ENCODE measurements at regions not wholly inside any gene's neighbourhood (a gene's known extent, or its start where the extent isn't known, plus 50 kb on each side); places are given as distances from the start of the nearest gene placed in this dataset.
"Not testable (repeated sequence)": the region's sequence is repeated elsewhere in the genome, so short reads cannot be mapped to it uniquely, and the experiment has no call there.

DNA sequence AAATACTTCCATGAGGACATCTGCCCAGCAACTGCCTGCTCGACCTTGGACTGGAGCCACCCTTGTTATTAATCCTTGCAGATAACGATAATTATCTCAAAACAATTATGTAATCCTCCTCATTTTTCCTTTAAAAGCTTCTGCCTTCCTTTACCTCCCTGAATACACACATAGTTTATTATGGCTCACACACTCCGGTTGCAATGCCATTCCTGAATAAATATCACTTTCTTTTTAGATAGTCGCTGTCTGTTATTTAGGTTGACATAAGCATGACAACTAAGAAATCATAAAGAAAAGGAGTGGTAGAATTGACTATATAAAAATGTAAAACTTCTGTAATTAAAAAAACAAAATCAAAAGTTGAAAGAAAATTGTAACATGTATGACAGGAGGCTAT is 64.8 kb downstream of the B4GALT7 start:
- DNase-seq (ENCODE audit: low spot score), result not testable (repeated sequence)

DNA sequence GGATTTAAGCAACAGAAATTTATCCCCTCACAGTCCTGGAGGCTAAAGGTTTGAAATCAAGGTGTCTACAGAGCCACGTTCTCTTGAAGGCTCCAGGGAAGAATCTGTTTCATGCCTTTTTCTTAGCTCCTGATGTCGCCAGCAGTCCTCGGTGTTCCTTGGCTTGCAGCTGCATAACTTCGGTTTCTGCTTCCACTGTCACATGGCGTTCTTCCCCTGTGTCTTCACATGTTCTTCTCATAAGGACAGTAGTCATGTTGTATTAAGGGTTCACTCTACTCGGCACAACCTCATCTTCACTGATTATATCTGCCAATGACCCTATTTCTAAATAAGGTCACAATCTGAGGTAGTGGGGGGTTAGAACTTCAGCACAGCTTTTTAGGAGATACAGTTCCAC is 65.2 kb downstream of the B4GALT7 start:
- DNase-seq (ENCODE audit: low spot score), result not testable (repeated sequence)

DNA sequence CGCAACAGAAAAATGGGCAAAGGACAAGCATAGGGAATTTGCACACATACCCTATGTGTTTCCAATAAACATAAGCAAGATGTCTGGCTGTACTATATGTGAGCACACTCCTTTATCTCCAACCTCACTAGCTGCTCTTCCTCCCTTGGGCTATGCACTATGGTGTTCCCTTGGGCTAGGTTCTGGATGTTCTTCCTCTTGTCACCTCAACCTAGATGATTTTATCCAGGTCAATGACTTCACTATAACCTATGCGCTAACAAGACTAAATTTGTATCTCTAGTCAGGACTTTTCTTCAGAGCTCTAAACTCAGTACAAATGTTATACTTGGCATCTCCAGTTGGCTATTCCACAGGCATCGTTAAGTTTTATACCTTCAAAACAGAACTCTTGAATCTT is 66.0 kb downstream of the B4GALT7 start:
- DNase-seq (ENCODE audit: low spot score), result not testable (repeated sequence)

DNA sequence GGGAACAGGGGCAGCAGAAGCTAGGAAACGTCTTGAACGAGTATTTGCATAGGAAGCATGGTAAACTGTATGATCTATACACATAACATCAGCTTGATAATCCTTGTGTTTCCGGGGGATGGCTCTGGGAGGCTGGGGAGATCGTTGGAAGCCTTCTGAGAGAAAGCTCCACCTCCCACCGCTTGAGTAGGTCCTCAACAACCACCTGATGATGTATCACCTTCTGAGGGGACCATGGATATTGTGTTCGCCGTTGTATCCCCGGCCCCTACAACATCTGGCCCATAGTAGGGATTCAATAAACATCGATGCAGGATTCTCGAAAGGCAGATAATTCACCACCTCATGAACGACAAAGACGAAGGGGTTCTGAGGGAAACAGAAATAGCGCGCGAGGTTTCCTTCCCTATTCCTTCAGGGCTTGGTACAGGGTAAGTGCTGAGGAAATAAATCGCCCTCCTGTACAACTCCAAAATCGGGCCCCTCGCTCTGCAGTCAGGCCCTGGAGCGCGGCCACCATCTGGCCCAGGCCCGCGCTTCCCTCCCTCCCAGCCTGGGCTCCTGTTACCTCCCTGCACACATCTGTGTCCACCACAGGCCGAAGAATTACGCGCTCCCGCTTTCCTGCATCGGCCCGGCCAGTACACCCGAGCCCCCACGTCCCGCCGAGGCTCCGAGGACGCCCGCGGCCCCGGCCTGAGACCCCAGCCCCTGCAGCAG is 71.3 kb downstream of the B4GALT7 start:
- DNase-seq (ENCODE audit: low spot score), result not testable (repeated sequence)

DNA sequence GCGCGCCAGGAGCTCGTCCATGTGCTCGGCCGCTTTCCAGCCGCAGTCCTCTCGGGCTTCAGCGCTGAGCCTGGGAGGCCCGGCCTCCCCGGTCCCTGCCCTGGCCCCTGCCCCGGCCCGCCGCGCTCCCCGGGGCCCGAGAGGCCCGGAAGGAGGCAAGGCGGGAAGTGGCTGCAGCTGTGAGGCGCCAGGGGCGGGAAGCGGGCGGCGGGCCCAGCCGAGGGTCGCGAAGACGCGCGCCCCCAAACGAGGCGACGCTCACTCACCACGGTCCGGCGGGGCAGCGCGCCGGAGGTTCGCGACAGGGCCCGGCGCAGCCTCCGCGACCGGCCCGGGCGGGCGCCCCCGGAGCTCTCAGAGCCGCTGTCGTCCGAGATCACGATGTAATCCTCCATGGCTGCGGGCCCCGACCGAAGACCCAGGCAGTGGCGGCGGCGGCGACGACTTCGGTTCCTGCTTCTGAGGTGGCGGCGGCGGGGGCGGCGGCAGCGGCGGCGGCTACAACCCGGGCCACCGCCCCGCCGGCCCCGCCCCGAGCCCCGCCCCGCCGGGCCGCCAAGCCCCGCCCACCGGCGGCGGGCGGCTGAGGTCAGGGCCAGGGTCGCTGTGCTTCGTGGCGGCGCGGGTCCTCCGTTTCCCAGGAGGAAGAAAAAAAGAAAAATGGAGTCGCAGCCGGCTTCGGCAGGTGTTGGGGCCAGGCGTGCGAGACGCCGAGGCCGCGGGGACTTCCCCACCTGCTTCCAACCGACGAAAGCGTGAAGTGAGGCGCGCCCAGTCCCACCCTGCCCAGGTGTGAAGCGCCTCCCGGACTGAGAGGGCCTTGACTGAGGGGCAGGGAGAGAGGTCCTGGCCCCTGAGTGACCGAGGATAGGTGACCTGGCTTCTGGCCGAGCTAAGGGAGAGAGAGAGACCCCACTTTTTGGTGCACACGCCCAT is 72.1 kb downstream of the B4GALT7 start:
- DNase-seq (ENCODE audit: low spot score), result peak; percentile 21

All from SW480 (cell line).